HCT116 (cell line): ENCODE measurements at regions not wholly inside any gene's neighbourhood (a gene's known extent, or its start where the extent isn't known, plus 50 kb on each side); places are given as distances from the start of the nearest gene placed in this dataset.

Experiments
- EZH2 ChIP-seq: fragments of 200-600 bp; sonication (generic); IDR thresholded peaks from 2 replicates; pipeline ENCODE4 v1.6.1; 2017; ENCODE audit warnings: antibody characterized with exemption, mixed run types
- POLR2A ChIP-seq: IDR thresholded peaks from 2 replicates; pipeline ENCODE4 v1.7.0; 2011; ENCODE audit warnings: borderline replicate concordance; ENCODE audit not compliant: insufficient read depth, insufficient read length; ENCODE audit errors: extremely low read depth
- POLR2AphosphoS5 ChIP-seq: IDR thresholded peaks from 2 replicates; pipeline ENCODE4 v1.6.1; 2011; ENCODE audit warnings: mild to moderate bottlenecking, low read depth, low read length, moderate library complexity
- SP1 ChIP-seq: IDR thresholded peaks from 2 replicates; pipeline ENCODE4 v1.6.1; 2012; ENCODE audit warnings: low read depth
- TCF7L2 ChIP-seq: IDR thresholded peaks from 2 replicates; pipeline ENCODE4 v1.7.0; 2011; ENCODE audit warnings: borderline replicate concordance, inconsistent platforms; ENCODE audit not compliant: insufficient read depth, insufficient read length; ENCODE audit errors: extremely low read depth
- YY1 ChIP-seq: IDR thresholded peaks from 2 replicates; pipeline ENCODE4 v1.6.1; 2011; ENCODE audit warnings: low read length, low read depth, moderate library complexity, mild to moderate bottlenecking; ENCODE audit not compliant: insufficient replicate concordance; ENCODE audit errors: extremely low read depth
- TF ChIP-seq, protein P1 (sequence below), 3 experiments: fragments of 200-600 bp in 1 of 3; sonication (generic) in 1 of 3; IDR thresholded peaks in 2 of 3; conservative IDR thresholded peaks in 1 of 3; 2 replicates each; pipeline ENCODE4 v1.5.1; 2012 to 2017; ENCODE audit warnings: low read depth in 2 of 3, low read length in 2 of 3, antibody characterized with exemption in 1 of 3, borderline replicate concordance in 1 of 3, control low read depth in 1 of 3, mild to moderate bottlenecking in 1 of 3, mixed read lengths in 1 of 3, mixed run types in 1 of 3, moderate library complexity in 1 of 3; ENCODE audit not compliant: insufficient read depth in 1 of 3
- TF ChIP-seq, protein P2 (sequence below): IDR thresholded peaks from 2 replicates; pipeline ENCODE4 v1.6.1; 2012; ENCODE audit warnings: low read depth
- TF ChIP-seq, protein P3 (sequence below): IDR thresholded peaks from 2 replicates; pipeline ENCODE4 v1.6.1; 2012
- TF ChIP-seq, protein P4 (sequence below): IDR thresholded peaks from 2 replicates; pipeline ENCODE4 v1.6.1; 2011; ENCODE audit warnings: mild to moderate bottlenecking, low read length, moderate library complexity; ENCODE audit not compliant: insufficient replicate concordance; ENCODE audit errors: extremely low read depth

DNA sequence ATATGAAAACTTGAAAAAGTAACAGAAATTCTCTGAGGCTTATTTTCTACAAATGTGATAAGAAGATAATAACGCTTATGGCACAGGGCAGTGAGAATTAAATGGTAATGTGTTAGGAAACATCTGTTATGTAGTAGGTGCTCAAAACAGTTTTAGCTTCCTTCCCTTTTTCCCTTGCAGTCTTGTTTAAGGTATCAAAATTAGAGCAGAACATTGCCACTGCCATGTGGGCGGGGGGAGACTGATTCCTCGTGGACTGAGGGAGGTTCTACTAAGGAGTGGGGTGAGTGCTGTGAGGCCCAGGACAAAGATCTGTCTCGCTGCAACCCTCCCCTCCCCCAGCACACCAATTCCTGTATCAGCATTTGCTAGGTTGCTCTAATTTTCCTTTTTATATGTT, 702.4 kb downstream of the TUSC7 start:
- TF ChIP-seq, protein P1, sequence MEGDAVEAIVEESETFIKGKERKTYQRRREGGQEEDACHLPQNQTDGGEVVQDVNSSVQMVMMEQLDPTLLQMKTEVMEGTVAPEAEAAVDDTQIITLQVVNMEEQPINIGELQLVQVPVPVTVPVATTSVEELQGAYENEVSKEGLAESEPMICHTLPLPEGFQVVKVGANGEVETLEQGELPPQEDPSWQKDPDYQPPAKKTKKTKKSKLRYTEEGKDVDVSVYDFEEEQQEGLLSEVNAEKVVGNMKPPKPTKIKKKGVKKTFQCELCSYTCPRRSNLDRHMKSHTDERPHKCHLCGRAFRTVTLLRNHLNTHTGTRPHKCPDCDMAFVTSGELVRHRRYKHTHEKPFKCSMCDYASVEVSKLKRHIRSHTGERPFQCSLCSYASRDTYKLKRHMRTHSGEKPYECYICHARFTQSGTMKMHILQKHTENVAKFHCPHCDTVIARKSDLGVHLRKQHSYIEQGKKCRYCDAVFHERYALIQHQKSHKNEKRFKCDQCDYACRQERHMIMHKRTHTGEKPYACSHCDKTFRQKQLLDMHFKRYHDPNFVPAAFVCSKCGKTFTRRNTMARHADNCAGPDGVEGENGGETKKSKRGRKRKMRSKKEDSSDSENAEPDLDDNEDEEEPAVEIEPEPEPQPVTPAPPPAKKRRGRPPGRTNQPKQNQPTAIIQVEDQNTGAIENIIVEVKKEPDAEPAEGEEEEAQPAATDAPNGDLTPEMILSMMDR (IDR thresholded peaks at IDR 0.05 in 2 of 3, conservative IDR thresholded peaks at IDR 0.05 in 1 of 3; ENCODE audit: borderline replicate concordance in 1 of 3, insufficient read depth in 1 of 3, low read depth in 2 of 3, low read length in 2 of 3) = no peak
- TF ChIP-seq SP1 = no peak
- TF ChIP-seq, protein P2, sequence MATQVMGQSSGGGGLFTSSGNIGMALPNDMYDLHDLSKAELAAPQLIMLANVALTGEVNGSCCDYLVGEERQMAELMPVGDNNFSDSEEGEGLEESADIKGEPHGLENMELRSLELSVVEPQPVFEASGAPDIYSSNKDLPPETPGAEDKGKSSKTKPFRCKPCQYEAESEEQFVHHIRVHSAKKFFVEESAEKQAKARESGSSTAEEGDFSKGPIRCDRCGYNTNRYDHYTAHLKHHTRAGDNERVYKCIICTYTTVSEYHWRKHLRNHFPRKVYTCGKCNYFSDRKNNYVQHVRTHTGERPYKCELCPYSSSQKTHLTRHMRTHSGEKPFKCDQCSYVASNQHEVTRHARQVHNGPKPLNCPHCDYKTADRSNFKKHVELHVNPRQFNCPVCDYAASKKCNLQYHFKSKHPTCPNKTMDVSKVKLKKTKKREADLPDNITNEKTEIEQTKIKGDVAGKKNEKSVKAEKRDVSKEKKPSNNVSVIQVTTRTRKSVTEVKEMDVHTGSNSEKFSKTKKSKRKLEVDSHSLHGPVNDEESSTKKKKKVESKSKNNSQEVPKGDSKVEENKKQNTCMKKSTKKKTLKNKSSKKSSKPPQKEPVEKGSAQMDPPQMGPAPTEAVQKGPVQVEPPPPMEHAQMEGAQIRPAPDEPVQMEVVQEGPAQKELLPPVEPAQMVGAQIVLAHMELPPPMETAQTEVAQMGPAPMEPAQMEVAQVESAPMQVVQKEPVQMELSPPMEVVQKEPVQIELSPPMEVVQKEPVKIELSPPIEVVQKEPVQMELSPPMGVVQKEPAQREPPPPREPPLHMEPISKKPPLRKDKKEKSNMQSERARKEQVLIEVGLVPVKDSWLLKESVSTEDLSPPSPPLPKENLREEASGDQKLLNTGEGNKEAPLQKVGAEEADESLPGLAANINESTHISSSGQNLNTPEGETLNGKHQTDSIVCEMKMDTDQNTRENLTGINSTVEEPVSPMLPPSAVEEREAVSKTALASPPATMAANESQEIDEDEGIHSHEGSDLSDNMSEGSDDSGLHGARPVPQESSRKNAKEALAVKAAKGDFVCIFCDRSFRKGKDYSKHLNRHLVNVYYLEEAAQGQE = no peak
- TF ChIP-seq TCF7L2 = no peak
- TF ChIP-seq, protein P3, sequence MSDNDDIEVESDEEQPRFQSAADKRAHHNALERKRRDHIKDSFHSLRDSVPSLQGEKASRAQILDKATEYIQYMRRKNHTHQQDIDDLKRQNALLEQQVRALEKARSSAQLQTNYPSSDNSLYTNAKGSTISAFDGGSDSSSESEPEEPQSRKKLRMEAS = no peak
- TF ChIP-seq POLR2AphosphoS5 = no peak
- TF ChIP-seq, protein P4, sequence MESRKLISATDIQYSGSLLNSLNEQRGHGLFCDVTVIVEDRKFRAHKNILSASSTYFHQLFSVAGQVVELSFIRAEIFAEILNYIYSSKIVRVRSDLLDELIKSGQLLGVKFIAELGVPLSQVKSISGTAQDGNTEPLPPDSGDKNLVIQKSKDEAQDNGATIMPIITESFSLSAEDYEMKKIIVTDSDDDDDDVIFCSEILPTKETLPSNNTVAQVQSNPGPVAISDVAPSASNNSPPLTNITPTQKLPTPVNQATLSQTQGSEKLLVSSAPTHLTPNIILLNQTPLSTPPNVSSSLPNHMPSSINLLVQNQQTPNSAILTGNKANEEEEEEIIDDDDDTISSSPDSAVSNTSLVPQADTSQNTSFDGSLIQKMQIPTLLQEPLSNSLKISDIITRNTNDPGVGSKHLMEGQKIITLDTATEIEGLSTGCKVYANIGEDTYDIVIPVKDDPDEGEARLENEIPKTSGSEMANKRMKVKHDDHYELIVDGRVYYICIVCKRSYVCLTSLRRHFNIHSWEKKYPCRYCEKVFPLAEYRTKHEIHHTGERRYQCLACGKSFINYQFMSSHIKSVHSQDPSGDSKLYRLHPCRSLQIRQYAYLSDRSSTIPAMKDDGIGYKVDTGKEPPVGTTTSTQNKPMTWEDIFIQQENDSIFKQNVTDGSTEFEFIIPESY = no peak
- TF ChIP-seq POLR2A = no peak
- TF ChIP-seq YY1 = no peak
- no peak for TF ChIP-seq EZH2
